ENCODE measurements at regions not wholly inside any gene's neighbourhood (a gene's known extent, or its start where the extent isn't known, plus 50 kb on each side); places are given as distances from the start of the nearest gene placed in this dataset.

GRCh38 chr13:74773248-74773647 is 639.0 kb upstream of the KLF12 start:
- TF ChIP-seq CTCF (optimal IDR thresholded peaks at IDR 0.05 in 1 of 3, IDR thresholded peaks at IDR 0.05 in 1 of 3, conservative IDR thresholded peaks at IDR 0.05 in 1 of 3; ENCODE audit: extremely low read depth in 1 of 3, insufficient read depth in 2 of 3, low read length in 3 of 3) (no peak), EZH2 (IDR thresholded peaks at IDR 0.05; ENCODE audit: low read length) (no peak)
